ENCODE measurements at regions not wholly inside any gene's neighbourhood (a gene's known extent, or its start where the extent isn't known, plus 50 kb on each side); places are given as distances from the start of the nearest gene placed in this dataset.

DNA sequence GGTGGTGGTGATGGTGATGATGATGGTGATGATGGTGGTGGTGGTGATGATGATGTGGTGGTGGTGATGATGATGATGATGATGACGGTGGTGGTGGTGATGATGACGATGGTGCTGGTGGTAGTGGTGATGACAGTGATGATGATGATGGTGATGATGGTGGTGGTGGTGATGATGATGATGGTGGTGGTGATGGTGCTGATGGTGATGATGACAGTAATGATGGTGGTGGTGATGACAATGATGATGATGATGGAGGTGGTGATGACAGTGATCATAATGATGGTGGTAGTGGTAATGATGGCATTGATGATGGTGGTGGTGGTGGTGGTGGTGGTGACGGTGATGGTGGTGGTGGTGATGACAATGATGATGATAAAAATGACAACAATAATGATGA, 52.1 kb upstream of the ANO1 start (continued):
- TF ChIP-seq, protein P1, sequence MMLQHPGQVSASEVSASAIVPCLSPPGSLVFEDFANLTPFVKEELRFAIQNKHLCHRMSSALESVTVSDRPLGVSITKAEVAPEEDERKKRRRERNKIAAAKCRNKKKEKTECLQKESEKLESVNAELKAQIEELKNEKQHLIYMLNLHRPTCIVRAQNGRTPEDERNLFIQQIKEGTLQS (IDR thresholded peaks at IDR 0.05; ENCODE audit: insufficient read depth, low read depth, low read length), result no peak
- TF ChIP-seq KDM4A (IDR thresholded peaks at IDR 0.05; ENCODE audit: low read depth, low read length, severe bottlenecking) (no peak), PHF8 (conservative IDR thresholded peaks at IDR 0.05; ENCODE audit: low read depth, low read length) (no peak)
